ENCODE measurements at regions not wholly inside any gene's neighbourhood (a gene's known extent, or its start where the extent isn't known, plus 50 kb on each side); places are given as distances from the start of the nearest gene placed in this dataset.

GRCh38 chr2:181300600-181301291, 156.4 kb upstream of the ITGA4 start:
- in situ Hi-C loops (cut with MboI; ENCODE audit: low sequenced_read_pairs) = loop anchor here (10.0 kb wide), 1 partner anchor 154 kb away; the partner anchor contains the start of gene ITGA4

- in situ Hi-C loops (cut with MboI; ENCODE audit: low sequenced_read_pairs) = loop anchor here (10.0 kb wide), 1 partner anchor 151 kb away; the partner anchor contains the start of gene ITGA4
These were observed 153.0 kb upstream of the ITGA4 start for GRCh38 chr2:181304011-181304844.

- in situ Hi-C loops (cut with MboI; ENCODE audit: low sequenced_read_pairs) = loop anchor here (10.0 kb wide), 1 partner anchor 149 kb away; the partner anchor contains the start of gene ITGA4
These were observed 151.7 kb upstream of the ITGA4 start for GRCh38 chr2:181305301-181306123.

GRCh38 chr2:181306785-181307184, 150.4 kb upstream of the ITGA4 start:
- in situ Hi-C loops (cut with MboI; ENCODE audit: low sequenced_read_pairs) = loop anchor here (10.0 kb wide), 1 partner anchor 148 kb away; the partner anchor contains the start of gene ITGA4

- in situ Hi-C loops (cut with MboI; ENCODE audit: low sequenced_read_pairs) = loop anchor here (10.0 kb wide), 1 partner anchor 147 kb away; the partner anchor contains the start of gene ITGA4
These were observed 149.8 kb upstream of the ITGA4 start for GRCh38 chr2:181307203-181307991.

GRCh38 chr2:181308766-181309515, 148.2 kb upstream of the ITGA4 start:
- in situ Hi-C loops (cut with MboI; ENCODE audit: low sequenced_read_pairs) = loop anchor here (10.0 kb wide), 1 partner anchor 146 kb away; the partner anchor contains the start of gene ITGA4

GRCh38 chr2:181309586-181309985, 147.6 kb upstream of the ITGA4 start:
- in situ Hi-C loops (cut with MboI; ENCODE audit: low sequenced_read_pairs) = loop anchor here (10.0 kb wide), 1 partner anchor 145 kb away; the partner anchor contains the start of gene ITGA4

GRCh38 chr2:181310967-181311366, 146.2 kb upstream of the ITGA4 start:
- in situ Hi-C loops (cut with MboI; ENCODE audit: low sequenced_read_pairs) = no loop called here

GRCh38 chr2:181311837-181312236, 145.3 kb upstream of the ITGA4 start:
- in situ Hi-C loops (cut with MboI; ENCODE audit: low sequenced_read_pairs) = no loop called here

GRCh38 chr2:181312515-181312927, 144.7 kb upstream of the ITGA4 start:
- in situ Hi-C loops (cut with MboI; ENCODE audit: low sequenced_read_pairs) = no loop called here

GRCh38 chr2:181313845-181314244, 143.3 kb upstream of the ITGA4 start:
- in situ Hi-C loops (cut with MboI; ENCODE audit: low sequenced_read_pairs) = no loop called here

- in situ Hi-C loops (cut with MboI; ENCODE audit: low sequenced_read_pairs) = no loop called here
These were observed 142.6 kb upstream of the ITGA4 start for GRCh38 chr2:181314551-181314950.

GRCh38 chr2:181317511-181317910, 139.7 kb upstream of the ITGA4 start:
- in situ Hi-C loops (cut with MboI; ENCODE audit: low sequenced_read_pairs) = no loop called here

GRCh38 chr2:181318504-181319280, 138.5 kb upstream of the ITGA4 start:
- in situ Hi-C loops (cut with MboI; ENCODE audit: low sequenced_read_pairs) = no loop called here

GRCh38 chr2:181319286-181319685, 137.9 kb upstream of the ITGA4 start:
- in situ Hi-C loops (cut with MboI; ENCODE audit: low sequenced_read_pairs) = no loop called here

- in situ Hi-C loops (cut with MboI; ENCODE audit: low sequenced_read_pairs) = no loop called here
These were observed 136.5 kb upstream of the ITGA4 start for GRCh38 chr2:181320638-181321037.

- in situ Hi-C loops (cut with MboI; ENCODE audit: low sequenced_read_pairs) = no loop called here
These were observed 132.3 kb upstream of the ITGA4 start for GRCh38 chr2:181324912-181325311.

GRCh38 chr2:181326661-181327060, 130.5 kb upstream of the ITGA4 start:
- in situ Hi-C loops (cut with MboI; ENCODE audit: low sequenced_read_pairs) = no loop called here
